ENCODE measurements at regions not wholly inside any gene's neighbourhood (a gene's known extent, or its start where the extent isn't known, plus 50 kb on each side); places are given as distances from the start of the nearest gene placed in this dataset.
A peak's percentile ranks its signal among the peaks of the same experiment; 100 is the strongest.

DNA sequence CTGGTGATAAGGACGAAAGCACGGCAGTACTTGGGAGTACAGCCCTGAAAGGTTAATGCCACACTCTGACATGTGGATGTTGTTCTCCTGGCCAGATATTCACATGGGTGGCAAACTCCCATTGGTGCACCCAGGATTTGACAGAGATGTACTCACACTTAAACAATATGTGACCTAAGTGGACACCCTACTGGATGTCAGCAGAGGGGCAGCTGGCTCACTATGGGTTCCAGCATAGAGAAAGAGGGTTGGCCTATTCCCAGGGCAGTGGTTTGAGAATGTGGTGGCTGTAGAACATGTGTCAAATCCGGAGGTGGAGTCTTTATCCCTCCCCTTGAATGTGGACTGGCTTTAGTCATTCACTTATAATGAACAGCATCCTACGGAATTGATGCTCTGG is 333.2 kb downstream of the DHX35 start:
- no peak for DNase-seq (ENCODE audit: low read depth)

DNA sequence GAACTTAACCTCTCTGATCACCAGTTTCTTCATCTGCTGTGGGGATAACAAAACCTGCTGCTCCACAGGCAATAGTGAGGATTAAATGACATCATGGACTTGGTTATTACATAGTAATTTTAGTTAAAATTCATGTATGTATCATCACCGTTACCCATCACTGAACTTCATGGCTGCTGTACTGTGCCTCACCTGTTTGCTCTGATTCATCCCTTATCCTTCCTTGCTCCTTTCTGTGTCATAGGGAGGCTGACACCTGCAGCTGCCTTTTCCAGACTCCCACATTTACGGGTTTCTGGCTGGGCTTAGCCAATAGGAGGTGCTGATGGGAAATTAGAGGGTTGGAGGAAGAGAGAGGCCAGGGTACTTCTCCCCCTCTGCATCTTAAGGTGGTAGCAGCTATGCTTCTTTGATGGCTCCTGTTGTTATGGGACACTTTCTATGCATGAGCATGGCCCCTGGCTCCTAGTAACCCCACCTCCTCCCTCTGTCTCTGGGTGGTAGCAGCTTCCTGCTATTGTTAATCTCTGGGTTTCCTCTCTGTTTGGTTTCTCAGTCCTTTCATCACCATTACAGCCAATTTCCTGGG is 332.1 kb downstream of the DHX35 start:
- DNase-seq (ENCODE audit: low read depth), result no peak

DNA sequence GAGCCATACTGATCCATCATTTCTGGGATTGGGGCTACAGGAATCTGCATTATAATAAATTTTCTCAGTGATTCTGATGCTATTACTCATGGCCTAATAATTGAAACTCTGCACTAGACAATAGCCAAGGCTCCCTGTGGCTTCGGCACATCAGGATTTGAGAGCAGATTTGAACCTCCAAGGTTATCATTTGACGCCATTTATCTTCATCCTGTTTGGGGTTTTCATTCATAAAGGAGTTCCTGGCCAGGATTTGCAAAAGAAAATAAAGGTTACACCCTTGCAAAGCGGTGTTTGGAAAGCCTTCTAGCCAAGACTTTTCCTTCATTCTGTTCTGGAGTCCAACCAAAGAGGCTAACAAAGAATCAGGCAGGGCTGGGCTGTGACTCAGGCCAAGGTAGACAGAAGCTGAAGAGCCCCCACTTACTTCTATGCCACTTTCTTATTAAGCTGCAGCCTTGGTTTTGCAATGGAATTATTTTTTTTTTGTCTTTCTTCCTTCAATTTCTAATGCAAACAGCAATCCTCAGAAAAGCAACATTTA is 330.1 kb downstream of the DHX35 start:
- no peak for DNase-seq (ENCODE audit: low read depth)

DNA sequence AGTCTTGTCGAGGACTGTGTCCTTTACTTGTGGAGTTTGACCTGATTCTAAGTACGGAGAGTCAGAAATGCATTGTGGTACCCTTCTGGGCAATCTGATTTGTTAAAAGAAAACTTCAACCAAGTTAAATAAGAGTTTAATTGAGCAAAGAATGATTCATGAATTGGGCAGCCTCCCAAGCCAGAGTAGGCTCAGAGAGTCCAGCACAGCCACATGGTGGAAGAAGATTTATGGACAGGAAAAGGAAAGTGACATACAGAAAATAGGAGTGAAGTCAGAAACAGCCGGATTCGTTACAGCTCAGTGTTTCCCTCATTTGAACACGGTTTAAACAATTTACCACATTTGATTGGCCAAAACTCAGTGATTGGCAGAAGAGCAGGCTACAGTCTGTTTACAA is 329.2 kb downstream of the DHX35 start:
- no peak for DNase-seq (ENCODE audit: low read depth)

DNA sequence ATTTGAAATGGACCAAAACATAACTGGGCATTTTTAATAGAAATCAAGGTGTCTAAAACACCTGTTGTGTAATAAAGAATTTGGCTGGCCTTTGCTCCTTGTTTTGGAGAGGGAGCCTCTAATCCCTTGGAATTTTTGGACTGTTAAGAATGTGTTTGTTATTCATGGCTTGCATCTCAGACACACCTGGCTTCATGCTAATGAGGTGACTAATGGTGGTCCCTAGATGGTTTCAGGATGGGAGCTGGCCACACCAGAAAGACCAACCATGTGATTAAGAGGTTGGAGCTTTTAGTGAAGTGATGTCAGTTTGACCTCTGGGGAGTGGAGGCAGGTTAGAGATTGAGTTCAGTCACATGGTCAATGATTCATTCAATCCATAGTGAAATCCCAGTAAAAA is 328.4 kb downstream of the DHX35 start:
- DNase-seq (ENCODE audit: low read depth), result no peak

DNA sequence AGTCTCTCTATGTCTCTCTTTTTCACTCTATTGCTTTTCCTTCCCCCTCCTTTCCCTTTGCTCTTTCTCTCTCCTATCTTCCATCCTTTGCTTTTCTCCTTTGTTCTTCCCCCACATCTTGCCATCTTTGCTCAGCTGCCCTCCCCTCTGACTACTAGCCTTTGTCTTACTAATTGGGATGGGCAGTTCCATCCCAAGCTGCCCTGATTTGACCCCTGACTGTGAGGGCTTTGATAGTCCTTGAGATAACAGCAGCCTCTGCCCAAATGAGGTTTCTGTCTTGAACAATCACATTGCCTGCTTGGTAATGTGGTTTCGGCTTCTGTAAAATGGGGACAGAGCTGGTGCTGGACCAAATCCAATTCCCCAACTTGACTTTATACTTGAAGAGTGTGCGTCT is 327.7 kb downstream of the DHX35 start:
- no peak for DNase-seq (ENCODE audit: low read depth)

DNA sequence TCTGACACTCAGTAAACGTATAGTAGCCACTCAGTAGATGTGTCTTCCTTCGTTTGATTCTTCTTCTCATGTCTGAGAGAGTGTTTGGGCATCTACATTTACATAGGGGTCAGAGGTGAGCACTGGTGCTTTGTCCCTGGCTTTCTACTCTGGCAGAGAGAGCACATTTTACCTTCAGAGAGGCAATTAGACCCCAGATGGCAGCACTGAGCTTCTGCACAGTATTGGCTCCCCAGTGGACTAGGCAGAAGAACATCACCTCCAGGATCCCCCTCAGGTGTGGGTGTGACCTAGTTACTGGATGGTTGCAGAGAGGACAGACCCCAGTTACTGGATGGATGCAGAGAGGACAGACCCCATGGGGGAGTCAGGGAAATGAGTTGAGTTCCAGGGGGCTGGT is 327.2 kb downstream of the DHX35 start:
- DNase-seq (ENCODE audit: low read depth), result no peak

DNA sequence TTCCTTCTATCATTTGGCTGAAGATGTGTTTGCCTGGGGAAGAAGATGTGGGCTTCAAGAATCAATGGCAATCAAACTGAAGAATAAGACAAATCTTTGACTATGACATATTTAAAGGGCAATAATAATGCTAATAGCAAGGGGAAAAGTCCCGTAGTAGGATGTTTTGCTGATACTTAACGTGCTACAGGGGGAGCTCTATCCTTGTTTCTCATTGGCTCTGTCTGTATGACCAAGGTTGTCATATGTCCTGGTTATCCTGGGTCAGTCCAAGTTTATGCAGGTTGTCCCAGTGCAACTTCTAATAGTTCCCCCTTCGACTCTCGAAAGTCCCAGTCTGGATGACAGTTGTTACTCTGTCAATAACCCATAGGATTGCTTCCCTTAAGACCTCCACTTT is 321.3 kb downstream of the DHX35 start:
- DNase-seq (ENCODE audit: low read depth), result no peak

DNA sequence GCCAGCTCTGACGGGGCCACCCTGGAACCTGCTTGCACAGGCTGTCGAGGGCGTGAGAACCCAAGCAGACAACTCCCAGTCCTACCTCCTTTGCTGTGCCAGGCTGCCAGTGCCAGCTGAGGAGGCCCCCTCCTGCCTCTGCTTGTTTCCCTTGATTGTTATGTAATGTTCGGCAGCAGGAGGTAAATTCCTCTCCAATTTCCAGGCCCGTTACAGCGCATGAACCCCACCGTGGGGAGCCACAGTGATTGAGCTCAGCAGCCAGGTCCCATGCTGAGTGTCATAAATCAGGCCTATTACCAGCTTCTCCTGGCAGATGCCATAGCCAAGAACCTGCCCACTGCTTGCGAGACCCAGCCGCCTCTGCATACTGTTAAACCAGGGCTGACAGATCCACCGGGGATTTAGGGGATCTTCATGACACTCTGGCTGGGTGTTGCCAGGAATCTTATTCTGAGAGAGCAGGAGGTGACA is 320.5 kb downstream of the DHX35 start:
- DNase-seq (ENCODE audit: low read depth), result no peak

DNA sequence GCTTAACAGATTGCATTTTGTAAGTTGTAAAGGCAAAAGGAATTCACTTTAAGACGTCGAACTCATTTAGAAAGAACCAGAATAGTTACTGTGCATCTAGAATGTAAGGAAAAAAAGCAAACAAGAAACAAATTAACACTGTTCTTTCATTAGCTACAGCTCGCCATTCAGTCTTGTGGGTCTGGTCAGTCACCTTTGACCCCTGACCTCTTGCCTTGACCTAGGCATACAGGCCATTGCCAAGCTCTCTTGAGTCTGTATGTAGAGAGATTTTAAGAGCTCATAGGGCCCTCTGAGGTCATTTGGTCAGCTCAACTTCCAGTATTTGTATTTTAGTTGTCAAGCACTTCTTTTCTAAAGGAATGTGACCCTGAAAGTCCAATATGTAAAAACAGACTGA is 318.7 kb downstream of the DHX35 start:
- DNase-seq (ENCODE audit: low read depth), result no peak

DNA sequence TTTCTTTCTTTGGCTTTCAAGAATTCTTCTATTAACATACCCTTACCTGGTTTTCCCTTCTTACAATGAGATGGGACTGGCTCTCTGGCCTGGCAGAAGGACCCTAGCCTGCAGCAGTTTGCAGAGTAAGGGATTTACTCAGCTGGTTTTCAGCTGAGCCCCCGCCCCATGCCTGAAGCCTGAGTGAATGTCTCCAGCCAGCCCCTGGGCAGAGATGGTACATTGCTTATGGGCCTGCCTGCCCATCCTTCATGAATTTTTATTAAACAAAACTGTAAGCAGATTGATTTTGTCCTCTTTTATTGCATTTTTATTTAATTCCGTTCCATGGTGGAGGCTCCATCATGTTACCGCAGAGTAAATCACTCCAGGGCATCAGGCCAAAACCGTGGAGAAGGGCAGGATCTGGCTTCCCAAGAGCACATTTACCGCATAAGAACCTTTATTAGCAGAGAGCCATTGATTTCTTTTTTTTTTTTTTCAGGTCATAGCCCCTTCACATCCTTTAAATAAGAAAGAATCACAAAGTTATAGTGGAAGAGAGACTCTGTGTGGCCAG is 316.2 kb downstream of the DHX35 start:
- DNase-seq (ENCODE audit: low read depth), result no peak

DNA sequence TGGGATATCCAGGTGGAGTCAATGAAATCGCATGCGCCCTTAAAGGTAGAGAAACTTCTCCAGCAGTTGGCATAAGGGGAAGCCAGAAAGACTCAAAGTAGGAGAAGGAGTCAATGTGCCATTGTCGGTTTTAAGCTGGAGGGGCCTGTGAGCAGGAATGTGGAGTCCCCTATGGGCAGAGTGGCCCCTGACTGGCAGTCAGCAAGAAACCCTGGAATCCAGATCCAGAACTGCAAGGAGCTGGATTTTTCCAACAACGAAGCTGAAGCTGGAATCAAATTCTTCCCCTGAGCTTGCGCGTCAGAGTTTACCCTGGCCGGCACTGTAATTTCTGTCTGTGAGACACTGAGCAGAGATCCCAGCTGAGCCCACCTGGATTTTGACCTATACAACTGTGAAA is 315.0 kb downstream of the DHX35 start:
- no peak for DNase-seq (ENCODE audit: low read depth)

DNA sequence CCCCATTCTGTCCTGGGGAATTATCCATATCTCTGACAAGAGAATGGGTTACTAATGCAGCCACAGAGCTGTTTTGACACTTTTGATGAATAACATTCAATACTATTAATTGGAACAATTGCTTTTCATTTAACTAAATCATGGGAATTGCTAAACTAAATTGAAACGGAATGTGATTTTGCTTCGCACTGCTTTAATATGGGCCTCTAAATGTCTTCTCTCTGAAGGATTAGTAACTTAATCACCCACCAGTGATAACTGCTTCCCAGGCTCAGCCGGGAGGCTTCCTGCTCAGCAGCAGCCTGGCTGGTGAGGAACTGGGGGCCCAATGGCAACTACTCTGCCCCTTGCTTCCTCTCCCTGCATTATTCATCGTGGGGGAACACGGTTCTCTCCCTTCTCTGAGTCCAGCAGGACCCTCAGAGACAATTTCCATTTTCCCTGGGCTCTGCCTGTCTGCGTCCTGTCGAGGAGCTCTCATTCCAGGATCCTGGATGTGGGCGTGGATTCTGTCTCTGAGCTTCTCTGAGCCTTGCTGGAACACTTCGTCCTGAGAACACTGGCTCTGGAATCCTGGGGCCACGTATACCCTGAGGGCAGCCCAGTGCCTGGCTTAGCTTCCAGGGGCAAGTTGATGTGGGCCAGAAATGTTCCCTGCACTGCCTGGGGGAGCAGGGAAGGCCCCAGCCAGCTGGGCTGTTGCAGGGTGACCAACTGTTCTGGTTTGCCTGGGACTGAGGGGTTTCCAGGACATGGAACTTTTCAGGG is 308.9 kb downstream of the DHX35 start:
- no peak for DNase-seq (ENCODE audit: low read depth)

DNA sequence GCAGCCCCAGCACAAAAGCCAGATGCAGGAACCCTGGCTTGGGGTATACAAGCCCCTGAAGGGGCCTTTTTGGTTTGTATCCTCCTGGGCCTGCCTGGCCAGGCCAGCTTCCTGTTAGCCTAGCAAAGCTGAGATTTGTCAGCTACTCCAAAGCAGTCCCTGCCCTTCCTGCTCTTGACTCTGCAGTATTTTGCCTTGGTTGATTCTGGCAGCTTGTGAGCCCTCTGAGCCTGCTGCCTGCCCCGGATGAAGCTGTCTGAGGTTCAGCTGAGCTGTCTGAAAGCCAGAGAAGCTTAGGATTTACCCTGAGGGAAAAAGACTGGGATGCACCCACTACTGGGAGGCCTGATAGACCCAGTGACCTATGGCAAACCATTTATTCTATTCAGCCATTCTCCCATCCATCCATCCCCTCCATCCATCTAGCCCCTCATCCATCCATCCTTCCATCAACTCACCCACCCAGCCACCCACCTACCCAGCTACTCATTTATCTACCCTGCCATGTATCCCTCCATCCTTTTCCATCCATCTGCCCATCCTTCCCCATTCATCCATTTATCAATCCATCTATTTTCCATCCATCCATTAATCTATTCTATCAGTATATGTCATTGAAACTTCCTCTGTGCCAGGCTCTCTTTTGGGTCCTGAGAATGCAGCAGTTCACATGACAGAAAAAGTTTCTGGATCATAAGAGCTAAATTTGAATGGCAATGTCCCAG is 307.5 kb downstream of the DHX35 start:
- no peak for DNase-seq (ENCODE audit: low read depth)

DNA sequence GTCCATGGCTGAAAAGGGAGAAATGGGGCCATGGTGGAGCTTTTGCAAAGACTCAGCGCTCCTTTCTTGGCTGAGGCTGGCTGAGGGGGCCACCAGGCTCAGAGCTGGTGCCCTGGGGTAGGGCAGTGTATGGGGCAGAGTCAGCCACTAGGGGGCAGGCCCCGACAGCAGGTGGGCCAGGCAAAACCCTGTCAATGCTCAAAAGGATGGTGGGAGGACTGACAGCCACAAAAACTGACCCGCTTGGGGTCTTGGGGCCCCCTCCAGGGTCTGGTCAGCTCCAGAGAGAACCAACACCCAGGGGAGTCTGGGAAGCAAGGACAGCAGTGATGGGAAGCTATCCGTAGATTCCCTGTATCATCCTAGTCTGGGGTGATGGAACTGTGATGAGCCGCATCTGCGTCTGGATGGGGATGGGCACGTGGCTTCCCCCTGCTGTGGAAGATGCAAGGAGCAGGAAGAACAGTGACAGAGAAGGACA is 306.9 kb downstream of the DHX35 start:
- DNase-seq (ENCODE audit: low read depth), result no peak

DNA sequence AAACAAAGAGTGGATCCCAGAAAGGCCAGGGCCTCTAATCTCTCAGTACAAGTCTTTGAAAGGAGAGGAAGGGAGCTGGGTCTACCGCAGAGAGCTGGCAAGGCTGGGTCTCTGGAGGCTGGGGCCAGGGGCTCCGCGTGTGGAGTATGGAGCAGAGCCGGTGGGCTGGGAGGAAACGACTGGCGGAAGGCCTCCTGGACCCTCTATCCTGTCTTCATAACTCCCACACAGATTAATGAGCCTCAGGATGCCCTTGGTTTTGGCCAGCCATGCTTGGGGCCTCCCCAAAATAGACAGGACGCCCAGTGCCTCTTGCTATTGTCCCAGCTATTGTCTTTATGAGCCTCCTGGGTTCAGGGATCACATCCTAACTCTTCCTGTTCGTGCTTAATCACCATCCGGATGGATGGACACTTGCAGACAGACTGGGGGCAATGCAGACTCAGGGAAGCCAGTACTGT is 306.4 kb downstream of the DHX35 start:
- no peak for DNase-seq (ENCODE audit: low read depth)

DNA sequence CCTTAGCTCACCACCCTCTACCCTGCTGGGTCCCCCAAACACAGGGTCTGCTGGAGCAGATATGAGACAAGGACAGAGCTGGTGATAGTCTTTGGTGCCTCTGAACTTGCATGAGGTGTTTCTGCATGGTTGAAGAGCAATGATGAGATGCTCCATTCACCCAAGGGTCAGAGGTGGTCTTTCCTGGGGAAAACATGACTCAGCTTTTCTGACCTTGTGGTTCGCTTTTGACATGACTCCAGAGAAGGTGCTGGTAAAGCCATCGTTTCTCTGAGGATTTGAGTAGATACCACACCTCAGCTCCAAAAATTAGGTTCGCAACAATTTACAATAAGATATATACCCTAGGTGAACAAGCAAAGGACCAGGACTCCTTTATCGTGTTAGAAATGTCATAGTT is 304.8 kb downstream of the DHX35 start:
- DNase-seq (ENCODE audit: low read depth), result no peak

DNA sequence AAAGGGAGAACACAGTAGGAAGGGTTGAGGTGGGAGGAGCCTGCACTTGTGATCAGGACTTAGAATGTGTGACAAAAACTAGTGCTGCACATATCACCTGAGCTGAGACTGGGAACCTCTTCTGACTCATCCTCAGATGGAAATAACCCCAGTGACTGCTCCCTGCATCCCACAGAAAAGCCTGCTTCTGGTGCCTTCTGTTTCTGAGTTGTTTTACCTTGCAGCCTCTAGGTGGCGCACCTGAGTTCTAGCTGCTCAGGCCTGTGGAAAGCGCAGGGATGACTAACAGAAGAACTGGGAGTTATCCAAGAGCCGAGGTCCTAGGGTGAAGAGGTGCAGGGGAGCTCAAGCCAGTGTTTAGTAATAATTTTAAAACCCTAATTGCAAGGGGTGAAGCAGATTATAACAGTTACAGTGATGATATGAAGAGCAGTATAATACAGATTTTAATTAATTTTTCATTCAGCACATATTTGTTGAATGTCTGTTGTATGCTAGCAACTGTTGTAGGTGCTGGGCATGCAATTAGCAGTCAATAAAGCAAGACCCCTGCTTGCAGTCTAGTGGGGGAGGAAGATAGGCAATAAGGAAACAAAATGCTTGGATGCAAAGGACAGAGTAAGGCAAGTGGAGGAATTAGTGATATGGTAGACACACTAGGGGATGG is 302.5 kb downstream of the DHX35 start:
- peak; percentile 63 for DNase-seq (ENCODE audit: low read depth)

DNA sequence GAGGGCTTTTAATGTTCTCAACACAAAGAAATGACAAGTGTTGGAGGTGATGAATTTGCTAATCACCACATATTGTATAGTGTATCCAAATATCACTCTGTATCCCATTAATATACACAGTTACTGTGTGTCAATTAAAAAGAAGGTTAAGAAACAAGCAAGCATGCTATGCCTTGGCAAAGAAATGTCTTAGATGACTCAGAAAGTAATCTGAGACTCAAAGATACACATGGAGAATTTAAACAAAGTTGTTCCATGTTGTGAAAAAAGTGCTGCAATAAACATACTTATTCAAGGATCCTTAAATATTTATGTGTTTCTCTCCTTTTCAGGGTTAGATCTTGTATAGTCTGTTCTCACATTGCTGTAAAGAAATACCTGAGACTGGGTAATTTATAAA is 300.9 kb downstream of the DHX35 start:
- DNase-seq (ENCODE audit: low read depth), result peak; percentile 8

DNA sequence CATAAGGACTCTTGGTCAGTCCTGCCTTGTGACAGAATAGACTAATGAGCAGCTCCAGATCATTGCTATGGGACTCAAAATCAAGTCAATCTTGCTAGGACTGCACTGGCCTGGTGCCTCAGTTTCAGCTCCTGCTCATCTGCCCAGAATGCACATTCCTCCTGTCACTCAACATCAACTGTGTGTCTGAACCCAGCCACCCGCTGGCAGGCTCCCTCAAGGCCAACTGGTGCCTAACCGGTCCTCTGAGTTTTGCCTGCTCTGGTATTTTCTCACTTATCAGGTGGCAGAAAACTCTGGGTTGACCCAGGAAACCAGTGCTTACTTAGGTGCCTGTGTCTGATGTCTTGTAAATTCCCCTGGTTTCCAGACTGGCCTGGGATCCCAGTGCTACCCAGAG is 297.7 kb downstream of the DHX35 start:
- no peak for DNase-seq (ENCODE audit: low read depth)

DNA sequence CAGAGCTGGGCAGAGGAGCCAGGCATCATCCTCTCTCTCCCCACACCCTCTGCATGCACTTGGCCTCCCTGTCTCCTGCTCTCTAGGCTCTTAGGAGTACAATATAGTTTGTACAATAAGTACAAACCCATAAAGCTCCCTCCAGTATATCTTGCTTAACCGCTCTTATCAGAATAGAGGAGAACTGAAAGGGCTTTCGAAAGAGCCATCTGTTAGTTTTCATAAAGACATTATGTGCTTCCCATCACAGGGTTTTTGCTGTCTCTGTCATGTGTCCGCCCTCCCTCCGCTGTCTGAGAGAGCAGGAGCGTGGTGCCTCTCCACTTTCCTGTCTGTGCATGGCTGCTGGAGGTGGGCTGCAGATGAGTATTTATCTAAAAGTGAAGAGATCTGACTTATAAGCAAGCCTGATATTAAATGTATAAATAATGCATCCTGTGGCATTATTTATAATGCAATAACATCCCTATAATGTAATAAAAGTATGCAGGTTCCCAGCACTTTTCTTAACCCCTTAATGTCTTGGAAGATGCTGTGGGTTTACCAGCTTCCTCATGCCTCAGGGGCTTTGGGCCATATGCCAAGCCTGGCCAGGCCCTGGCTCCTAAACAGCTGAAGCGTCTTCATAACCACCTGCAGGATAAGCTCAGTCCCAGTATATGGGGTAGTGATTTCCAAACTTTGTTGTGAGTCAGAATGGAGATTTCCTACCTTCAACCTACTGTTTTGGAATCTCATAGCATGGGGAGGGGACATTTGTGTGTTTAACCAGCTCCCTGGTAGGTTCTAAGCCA is 297.1 kb downstream of the DHX35 start:
- DNase-seq (ENCODE audit: low read depth), result no peak

All from fibroblast of the conjunctiva (primary cell).